ENCODE measurements at regions not wholly inside any gene's neighbourhood (a gene's known extent, or its start where the extent isn't known, plus 50 kb on each side); places are given as distances from the start of the nearest gene placed in this dataset.

- no TSS peak for BruUV-seq (replicated peaks)
- RAD21 ChIA-PET (ENCODE audit: low non-redundant PET in 1 of 2, low total read pairs in 2 of 2, uncharacterized antibody in 2 of 2, unreplicated experiment in 2 of 2) = no interaction called here
- Histone ChIP-seq H3K27me3 (ENCODE audit: insufficient read depth, low read length) (no peaks in the 10 kb centered on the region), H3K9me3 (ENCODE audit: control insufficient read depth in 1 of 2, insufficient read depth in 1 of 2, low read depth in 1 of 2, low read length in 2 of 2) (peaks cover 0 to 6% of the 10 kb centered on the region in 2 experiments; a peak in 1 of 4 replicates), H3K9ac (ENCODE audit: low read length) (no peak overlapping the region), H3K79me2 (ENCODE audit: insufficient read depth, low read length) (no peaks in the 10 kb centered on the region), H3K36me3 (ENCODE audit: control insufficient read depth in 1 of 2, insufficient read depth in 2 of 2, low read length in 2 of 2) (no peaks in the 10 kb centered on the region), H3K4me3 (replicated peaks in 1 of 2; ENCODE audit: low read depth in 1 of 2, low read length in 2 of 2) (no peak overlapping the region), H2AFZ (ENCODE audit: low read depth, low read length, poor library complexity, severe bottlenecking) (no peak overlapping the region), H3K4me1 (ENCODE audit: control insufficient read depth in 1 of 2, insufficient read depth in 2 of 2, low read length in 2 of 2) (no peaks in the 10 kb centered on the region), H4K20me1 (ENCODE audit: insufficient read depth) (no peaks in the 10 kb centered on the region), H3K9me2 (ENCODE audit: insufficient read depth) (no peaks in the 10 kb centered on the region), H3K4me2 (ENCODE audit: low read length) (no peak overlapping the region), H3K27ac (ENCODE audit: low read depth, low read length) (no peak overlapping the region)
- CTCF ChIA-PET = no interaction called here
- no peak for TF ChIP-seq CEBPB (IDR thresholded peaks at IDR 0.05; ENCODE audit: low read depth)
- TF ChIP-seq EGR1 (IDR thresholded peaks at IDR 0.05; ENCODE audit: low read depth) = no peak
- no peak for TF ChIP-seq JUND (IDR thresholded peaks at IDR 0.05)
- no peak for TF ChIP-seq POLR2A (IDR thresholded peaks at IDR 0.05; ENCODE audit: borderline replicate concordance, extremely low read depth, insufficient read depth, insufficient read length)
- TF ChIP-seq EZH2phosphoT487 (IDR thresholded peaks at IDR 0.05; ENCODE audit: borderline replicate concordance) = no peak
- TF ChIP-seq SRF (IDR thresholded peaks at IDR 0.05; ENCODE audit: low read depth) = no peak
- TF ChIP-seq CTCF (IDR thresholded peaks at IDR 0.05 in 2 of 3, conservative IDR thresholded peaks at IDR 0.05 in 1 of 3; ENCODE audit: borderline replicate concordance in 1 of 3, insufficient read depth in 1 of 3, low read depth in 2 of 3, low read length in 2 of 3) = no peak
- no peak for TF ChIP-seq SP1 (IDR thresholded peaks at IDR 0.05; ENCODE audit: low read depth)
- no peak for TF ChIP-seq ELF1 (IDR thresholded peaks at IDR 0.05; ENCODE audit: borderline replicate concordance, low read depth)
- TF ChIP-seq FOSL1 (IDR thresholded peaks at IDR 0.05; ENCODE audit: low read depth) = no peak
- TF ChIP-seq EZH2 (IDR thresholded peaks at IDR 0.05) = no peak
- no peak for TF ChIP-seq ZNF274 (IDR thresholded peaks at IDR 0.05; ENCODE audit: low read depth, low read length)
- no peak for TF ChIP-seq ATF3 (IDR thresholded peaks at IDR 0.05)
- no peak for TF ChIP-seq RAD21 (IDR thresholded peaks at IDR 0.05; ENCODE audit: low read depth)
- ATAC-seq (no peak), DNase-seq (ENCODE audit: low read depth, low spot score) (no peak)
- intact Hi-C loops (cut with micrococcal nuclease) = no loop called here
- POLR2A ChIA-PET = no interaction called here
Observed at GRCh38 chr9:30534455-30534854, 1850.0 kb upstream of the ACO1 start.
